ENCODE measurements at regions not wholly inside any gene's neighbourhood (a gene's known extent, or its start where the extent isn't known, plus 50 kb on each side); places are given as distances from the start of the nearest gene placed in this dataset.

GRCh38 chr12:75666939-75667334 is 155.5 kb upstream of the KRR1 start:
- POLR2A ChIA-PET, result no interaction called here
- Mint-ChIP-seq H3K27ac (no peak overlapping the region), H3K4me3 (no peak overlapping the region), H3K27me3 (no peaks in the 10 kb centered on the region), H3K4me1 (no peaks in the 10 kb centered on the region), H3K9me3 (no peaks in the 10 kb centered on the region), H3K36me3 (ENCODE audit: low read depth) (no peaks in the 10 kb centered on the region)
- ATAC-seq (ENCODE audit: low read depth) (no peak), DNase-seq (no peak)
- CTCF ChIA-PET, result no interaction called here
- TF ChIP-seq CTCF (IDR thresholded peaks at IDR 0.05), result no peak
- intact Hi-C loops (cut with micrococcal nuclease), result no loop called here

GRCh38 chr12:75666126-75666938 is 154.9 kb upstream of the KRR1 start:
- Mint-ChIP-seq H3K27ac (no peak overlapping the region), H3K36me3 (ENCODE audit: low read depth) (no peaks in the 10 kb centered on the region), H3K4me1 (no peaks in the 10 kb centered on the region), H3K9me3 (no peaks in the 10 kb centered on the region), H3K4me3 (no peak overlapping the region), H3K27me3 (no peaks in the 10 kb centered on the region)
- DNase-seq (no peak), ATAC-seq (ENCODE audit: low read depth) (no peak)
- TF ChIP-seq CTCF (IDR thresholded peaks at IDR 0.05), result no peak
- ChIA-PET CTCF (no interaction called here), POLR2A (no interaction called here)
- intact Hi-C loops (cut with micrococcal nuclease), result no loop called here

- ATAC-seq (ENCODE audit: low read depth) (no peak), DNase-seq (no peak)
- ChIA-PET CTCF (no interaction called here), POLR2A (no interaction called here)
- Mint-ChIP-seq H3K27me3 (no peaks in the 10 kb centered on the region), H3K27ac (no peak overlapping the region), H3K4me1 (no peaks in the 10 kb centered on the region), H3K36me3 (ENCODE audit: low read depth) (no peaks in the 10 kb centered on the region), H3K4me3 (no peak overlapping the region), H3K9me3 (no peaks in the 10 kb centered on the region)
- TF ChIP-seq CTCF (IDR thresholded peaks at IDR 0.05), result no peak
- intact Hi-C loops (cut with micrococcal nuclease), result no loop called here
Measured at GRCh38 chr12:75665216-75665615, 153.8 kb upstream of the KRR1 start.

- no peak for TF ChIP-seq CTCF (IDR thresholded peaks at IDR 0.05)
- no peak overlapping the region for H3K27ac Mint-ChIP-seq
- ChIA-PET CTCF (no interaction called here), POLR2A (no interaction called here)
- H3K27me3 Mint-ChIP-seq, result no peaks in the 10 kb centered on the region
- no peaks in the 10 kb centered on the region for H3K4me1 Mint-ChIP-seq
- H3K4me3 Mint-ChIP-seq, result no peak overlapping the region
- ATAC-seq (ENCODE audit: low read depth) (no peak), DNase-seq (no peak)
- no peaks in the 10 kb centered on the region for H3K36me3 Mint-ChIP-seq (ENCODE audit: low read depth)
- no peaks in the 10 kb centered on the region for H3K9me3 Mint-ChIP-seq
- intact Hi-C loops (cut with micrococcal nuclease), result no loop called here
Measured at GRCh38 chr12:75662511-75663159, 151.2 kb upstream of the KRR1 start.

- Mint-ChIP-seq H3K36me3 (ENCODE audit: low read depth) (no peaks in the 10 kb centered on the region), H3K9me3 (no peaks in the 10 kb centered on the region), H3K27me3 (no peaks in the 10 kb centered on the region), H3K4me1 (no peaks in the 10 kb centered on the region), H3K4me3 (no peak overlapping the region), H3K27ac (no peak overlapping the region)
- no peak for TF ChIP-seq CTCF (IDR thresholded peaks at IDR 0.05)
- intact Hi-C loops (cut with micrococcal nuclease), result no loop called here
- POLR2A ChIA-PET, result no interaction called here
- ATAC-seq (ENCODE audit: low read depth), result no peak
- CTCF ChIA-PET, result no interaction called here
- DNase-seq, result no peak
Measured at GRCh38 chr12:75661908-75662307, 150.5 kb upstream of the KRR1 start.
